Neural crest cell (in vitro differentiated cells): ENCODE measurements at regions not wholly inside any gene's neighbourhood (a gene's known extent, or its start where the extent isn't known, plus 50 kb on each side); places are given as distances from the start of the nearest gene placed in this dataset.
"Not testable (repeated sequence)": the region's sequence is repeated elsewhere in the genome, so short reads cannot be mapped to it uniquely, and the experiment has no call there.

Experiments used
- DNase-seq: peaks from one replicate; pipeline ENCODE4 v3.0.0; 2021; ENCODE audit warnings: low read depth, mixed read lengths, low spot score
- H3K27ac Mint-ChIP-seq: one replicate; pipeline ENCODE4 v1.8.0; 2021; ENCODE audit warnings: mild to moderate bottlenecking, mixed read lengths; ENCODE audit not compliant: unreplicated experiment
- H3K27me3 Mint-ChIP-seq: 2 replicates; pipeline ENCODE4 v1.8.0; 2021; ENCODE audit warnings: low read depth, mild to moderate bottlenecking, mixed read lengths
- H3K36me3 Mint-ChIP-seq: 2 replicates; pipeline ENCODE4 v1.8.0; 2021; ENCODE audit warnings: low read depth, mild to moderate bottlenecking, mixed read lengths
- H3K4me1 Mint-ChIP-seq: 2 replicates; pipeline ENCODE4 v1.8.0; 2021; ENCODE audit warnings: mixed read lengths
- H3K4me3 Mint-ChIP-seq: one replicate; pipeline ENCODE4 v1.8.0; 2021; ENCODE audit warnings: mild to moderate bottlenecking, mixed read lengths
- H3K9me3 Mint-ChIP-seq: 2 replicates; pipeline ENCODE4 v1.8.0; 2021; ENCODE audit warnings: mixed read lengths
- TF ChIP-seq, protein P1 (sequence below): fragments of 200-600 bp; sonication (generic); conservative IDR thresholded peaks from 2 replicates; pipeline ENCODE4 v1.5.0; 2021; ENCODE audit warnings: antibody characterized with exemption, mild to moderate bottlenecking

DNA sequence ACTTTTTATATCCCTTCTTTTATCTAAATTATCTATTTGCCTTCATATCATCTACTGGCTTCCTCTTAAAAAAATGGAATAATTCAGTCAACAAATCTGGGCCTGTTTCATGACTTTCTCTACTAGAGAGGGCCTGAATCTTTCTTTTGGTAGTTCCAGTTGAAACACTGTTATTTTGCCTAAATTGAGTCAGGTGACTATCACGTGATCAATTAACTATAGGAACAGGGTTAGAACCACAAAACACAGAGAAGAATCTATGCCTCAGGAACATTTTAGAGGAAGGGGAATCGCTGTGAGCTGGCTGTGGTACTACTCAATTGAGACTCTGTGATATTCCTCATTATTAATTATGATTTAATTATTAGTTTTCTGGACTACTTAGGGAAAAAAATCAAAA is 736.7 kb upstream of the PITX2 start:
- no peaks in the 10 kb centered on the region for H3K27me3 Mint-ChIP-seq
- no peaks in the 10 kb centered on the region for H3K9me3 Mint-ChIP-seq
- no peaks in the 10 kb centered on the region for H3K36me3 Mint-ChIP-seq
- no peak for DNase-seq
- no peak overlapping the region for H3K4me3 Mint-ChIP-seq
- H3K27ac Mint-ChIP-seq: no peak overlapping the region
- TF ChIP-seq, protein P1, sequence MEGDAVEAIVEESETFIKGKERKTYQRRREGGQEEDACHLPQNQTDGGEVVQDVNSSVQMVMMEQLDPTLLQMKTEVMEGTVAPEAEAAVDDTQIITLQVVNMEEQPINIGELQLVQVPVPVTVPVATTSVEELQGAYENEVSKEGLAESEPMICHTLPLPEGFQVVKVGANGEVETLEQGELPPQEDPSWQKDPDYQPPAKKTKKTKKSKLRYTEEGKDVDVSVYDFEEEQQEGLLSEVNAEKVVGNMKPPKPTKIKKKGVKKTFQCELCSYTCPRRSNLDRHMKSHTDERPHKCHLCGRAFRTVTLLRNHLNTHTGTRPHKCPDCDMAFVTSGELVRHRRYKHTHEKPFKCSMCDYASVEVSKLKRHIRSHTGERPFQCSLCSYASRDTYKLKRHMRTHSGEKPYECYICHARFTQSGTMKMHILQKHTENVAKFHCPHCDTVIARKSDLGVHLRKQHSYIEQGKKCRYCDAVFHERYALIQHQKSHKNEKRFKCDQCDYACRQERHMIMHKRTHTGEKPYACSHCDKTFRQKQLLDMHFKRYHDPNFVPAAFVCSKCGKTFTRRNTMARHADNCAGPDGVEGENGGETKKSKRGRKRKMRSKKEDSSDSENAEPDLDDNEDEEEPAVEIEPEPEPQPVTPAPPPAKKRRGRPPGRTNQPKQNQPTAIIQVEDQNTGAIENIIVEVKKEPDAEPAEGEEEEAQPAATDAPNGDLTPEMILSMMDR: no peak
- no peaks in the 10 kb centered on the region for H3K4me1 Mint-ChIP-seq

DNA sequence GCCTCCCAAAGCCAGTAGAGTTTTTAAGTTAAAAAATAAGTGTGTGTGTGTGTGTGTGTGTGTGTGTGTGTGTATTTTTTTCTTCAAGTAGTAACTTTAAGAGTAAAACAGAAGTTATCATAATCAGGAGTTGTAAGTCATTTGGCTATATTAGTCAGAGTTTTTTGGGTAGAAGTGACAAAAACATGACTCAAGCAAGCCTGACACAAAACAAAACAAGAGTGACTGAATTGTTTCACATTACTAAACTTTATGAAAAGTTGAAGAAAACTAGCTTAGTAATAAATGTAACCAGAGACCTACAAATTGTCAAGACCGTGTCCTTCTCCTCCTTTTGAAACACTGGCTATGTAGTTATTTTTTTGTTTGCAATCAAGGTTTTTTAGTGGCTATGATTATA is 738.0 kb upstream of the PITX2 start:
- H3K9me3 Mint-ChIP-seq: no peaks in the 10 kb centered on the region
- no peak overlapping the region for H3K4me3 Mint-ChIP-seq
- TF ChIP-seq, protein P1: no peak
- H3K27me3 Mint-ChIP-seq: no peaks in the 10 kb centered on the region
- H3K4me1 Mint-ChIP-seq: no peaks in the 10 kb centered on the region
- DNase-seq: no peak
- no peak overlapping the region for H3K27ac Mint-ChIP-seq
- no peaks in the 10 kb centered on the region for H3K36me3 Mint-ChIP-seq

DNA sequence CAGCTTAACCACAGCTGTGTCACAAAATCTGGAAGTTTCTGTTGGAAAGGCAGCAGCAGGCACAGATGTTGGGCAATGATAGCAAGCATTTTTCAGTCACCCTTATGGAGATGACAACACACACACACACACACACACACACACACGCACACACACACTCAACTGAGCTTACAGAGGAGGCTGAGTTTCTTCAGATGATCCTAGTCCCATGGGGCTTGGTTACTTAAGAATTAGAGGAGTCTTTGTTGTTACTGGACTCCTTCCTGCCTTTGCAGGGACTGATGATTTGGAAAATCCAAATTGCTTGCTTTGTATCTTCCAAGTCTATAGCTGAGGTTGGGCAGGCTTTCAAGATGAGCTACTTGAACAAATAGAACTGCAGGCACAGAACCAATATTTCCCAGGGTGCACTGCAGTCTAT is 740.1 kb upstream of the PITX2 start:
- no peak for DNase-seq
- H3K36me3 Mint-ChIP-seq: no peaks in the 10 kb centered on the region
- H3K4me1 Mint-ChIP-seq: no peaks in the 10 kb centered on the region
- TF ChIP-seq, protein P1: no peak
- H3K27ac Mint-ChIP-seq: no peak overlapping the region
- no peak overlapping the region for H3K4me3 Mint-ChIP-seq
- no peaks in the 10 kb centered on the region for H3K9me3 Mint-ChIP-seq
- no peaks in the 10 kb centered on the region for H3K27me3 Mint-ChIP-seq

DNA sequence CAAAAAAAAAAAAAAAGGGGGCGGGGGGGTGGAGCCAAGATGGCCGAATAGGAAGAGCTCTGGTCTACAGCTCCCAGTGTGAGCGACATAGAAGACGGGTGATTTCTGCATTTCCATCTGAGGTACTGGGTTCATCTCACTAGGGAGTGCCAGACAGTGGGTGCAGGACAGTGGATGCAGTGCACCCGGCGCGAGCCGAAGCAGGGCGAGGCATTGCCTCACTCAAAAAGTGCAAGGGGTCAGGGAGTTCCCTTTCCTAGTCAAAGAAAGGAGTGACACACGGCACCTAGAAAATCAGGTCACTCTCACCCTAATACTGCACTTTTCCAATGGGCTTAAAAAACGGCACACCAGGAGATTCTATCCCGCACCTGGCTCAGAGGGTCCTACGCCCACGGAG is 755.0 kb upstream of the PITX2 start:
- H3K4me3 Mint-ChIP-seq, H3K27me3 Mint-ChIP-seq, DNase-seq, H3K27ac Mint-ChIP-seq, H3K4me1 Mint-ChIP-seq, H3K9me3 Mint-ChIP-seq, H3K36me3 Mint-ChIP-seq: not testable (repeated sequence)

DNA sequence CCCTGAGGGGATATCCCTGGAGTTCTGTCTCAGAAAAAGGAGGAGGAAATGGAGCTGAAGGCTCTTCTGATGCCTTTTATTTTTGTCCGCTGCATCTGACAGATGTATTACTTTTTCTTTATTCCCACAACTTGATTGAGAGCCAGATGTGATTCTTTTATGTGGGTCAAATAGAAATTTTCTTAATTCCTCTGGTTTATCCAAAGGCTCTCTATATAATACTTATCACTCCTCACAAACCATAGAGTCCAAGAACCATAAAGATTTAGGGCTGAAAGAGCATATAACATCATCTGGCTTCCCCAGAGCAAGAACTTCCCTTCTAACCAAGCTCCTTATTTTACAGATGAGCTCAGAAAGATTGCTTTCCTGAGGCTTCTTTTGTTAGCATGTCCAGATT is 756.7 kb upstream of the FAM241A start:
- Mint-ChIP-seq H3K27ac (no peak overlapping the region), H3K9me3 (no peaks in the 10 kb centered on the region), H3K36me3 (no peaks in the 10 kb centered on the region), H3K4me3 (no peak overlapping the region), H3K4me1 (peaks cover 6% of the 10 kb centered on the region), H3K27me3 (no peaks in the 10 kb centered on the region)
- DNase-seq: no peak
- TF ChIP-seq, protein P1: no peak

DNA sequence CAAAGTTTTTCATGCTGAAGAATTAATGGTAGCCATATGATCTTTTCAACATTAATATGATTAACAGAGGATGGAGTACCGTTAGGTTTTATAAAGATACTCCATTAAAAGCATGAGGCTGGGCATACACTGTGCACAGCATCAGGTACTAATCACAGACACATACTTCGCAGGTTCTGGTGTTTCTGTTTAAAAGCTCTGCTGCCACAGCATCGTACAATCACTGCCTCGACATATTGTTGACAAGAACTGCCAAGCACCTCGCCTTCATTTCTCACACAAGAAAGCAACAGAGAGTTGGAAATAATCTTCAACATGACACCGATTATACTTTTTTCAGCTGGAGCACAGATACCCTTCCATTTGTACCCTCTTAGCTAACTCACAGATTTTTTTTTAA is 753.4 kb upstream of the FAM241A start:
- DNase-seq: no peak
- Mint-ChIP-seq H3K27me3 (no peaks in the 10 kb centered on the region), H3K9me3 (no peaks in the 10 kb centered on the region), H3K36me3 (no peaks in the 10 kb centered on the region), H3K27ac (no peak overlapping the region), H3K4me3 (no peak overlapping the region), H3K4me1 (no peaks in the 10 kb centered on the region)
- TF ChIP-seq, protein P1: no peak
